HG03060 (cell line): ENCODE measurements at regions not wholly inside any gene's neighbourhood (a gene's known extent, or its start where the extent isn't known, plus 50 kb on each side); places are given as distances from the start of the nearest gene placed in this dataset.

Experiments used
- ATAC-seq: cut with Tn5 transposase; IDR thresholded peaks from one replicate; pipeline ENCODE4 v1.9.1; 2021; ENCODE audit warnings: low read depth, moderate number of reproducible peaks; ENCODE audit not compliant: unreplicated experiment

- no peak for ATAC-seq
Observed at GRCh38 chr20:40497899-40498691, 190.9 kb downstream of the MAFB start.

DNA sequence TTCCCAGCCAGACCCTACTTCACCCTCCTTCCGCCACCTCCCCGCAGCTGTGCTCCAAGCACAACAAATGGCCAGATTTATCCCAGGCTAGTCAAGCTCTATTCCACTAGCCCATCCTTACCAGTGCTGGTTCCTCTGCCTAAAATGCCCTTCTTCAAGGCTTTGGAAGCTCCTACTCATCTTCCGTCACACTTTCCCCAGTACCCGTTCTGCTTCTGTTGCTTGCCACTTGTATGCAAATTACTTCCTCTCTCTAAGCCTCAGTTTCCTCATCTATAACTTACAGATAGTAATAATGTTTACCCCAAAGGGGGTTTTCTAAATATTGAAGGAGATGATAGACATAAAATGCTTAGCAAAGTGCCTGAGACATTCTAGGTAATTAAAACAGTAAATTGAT is 193.1 kb downstream of the MAFB start:
- ATAC-seq: no peak

DNA sequence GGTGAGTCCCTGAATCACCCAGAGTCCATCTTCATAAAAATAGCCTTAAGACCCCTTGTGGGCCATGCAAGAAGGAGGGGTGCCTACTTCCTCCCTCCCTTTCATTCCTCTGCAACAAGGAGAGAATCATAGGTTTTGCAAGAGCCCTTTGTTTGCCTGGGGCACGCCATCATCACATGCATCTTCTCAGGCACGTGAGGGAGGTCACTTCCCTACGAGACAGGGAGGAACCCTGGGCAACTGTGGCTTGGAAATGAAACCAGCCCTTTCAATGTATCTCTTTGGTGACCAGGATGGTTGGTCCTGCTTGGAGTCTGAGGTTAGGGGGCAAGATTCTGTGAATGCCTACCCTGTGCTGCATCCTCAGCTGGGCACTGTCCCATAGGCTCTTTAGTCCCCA is 194.8 kb downstream of the MAFB start:
- no peak for ATAC-seq

DNA sequence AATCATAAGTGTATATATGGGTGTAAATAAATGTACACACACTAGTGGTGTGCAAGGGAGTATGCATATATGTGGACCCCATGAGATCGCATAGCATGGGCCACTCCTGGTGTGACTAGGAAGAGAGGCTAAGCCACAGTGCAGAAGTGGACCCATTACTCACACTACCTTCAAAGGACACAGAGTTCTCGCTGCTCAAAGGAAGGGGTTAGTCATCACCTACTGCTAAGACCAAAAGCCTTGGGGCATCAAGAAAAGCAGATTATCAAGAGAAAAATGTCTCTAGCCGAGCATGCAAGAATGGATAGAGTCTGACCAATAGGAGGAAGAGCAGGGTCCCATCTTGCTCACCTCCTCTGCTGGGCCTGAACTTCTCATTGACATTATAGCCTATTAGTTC is 195.5 kb downstream of the MAFB start:
- ATAC-seq: no peak

- ATAC-seq: no peak
Observed at GRCh38 chr20:40493071-40493470, 196.0 kb downstream of the MAFB start.

GRCh38 chr20:40491009-40491590 is 197.9 kb downstream of the MAFB start:
- ATAC-seq: no peak

- no peak for ATAC-seq
Observed at GRCh38 chr20:40489886-40490285, 199.2 kb downstream of the MAFB start.

GRCh38 chr20:40488401-40488800 is 200.6 kb downstream of the MAFB start:
- no peak for ATAC-seq

- no peak for ATAC-seq
Observed at GRCh38 chr20:40486297-40486696, 202.7 kb downstream of the MAFB start.

GRCh38 chr20:40481743-40482458 is 207.1 kb downstream of the MAFB start:
- no peak for ATAC-seq

- ATAC-seq: no peak
Observed at GRCh38 chr20:40481337-40481736, 207.7 kb downstream of the MAFB start.

DNA sequence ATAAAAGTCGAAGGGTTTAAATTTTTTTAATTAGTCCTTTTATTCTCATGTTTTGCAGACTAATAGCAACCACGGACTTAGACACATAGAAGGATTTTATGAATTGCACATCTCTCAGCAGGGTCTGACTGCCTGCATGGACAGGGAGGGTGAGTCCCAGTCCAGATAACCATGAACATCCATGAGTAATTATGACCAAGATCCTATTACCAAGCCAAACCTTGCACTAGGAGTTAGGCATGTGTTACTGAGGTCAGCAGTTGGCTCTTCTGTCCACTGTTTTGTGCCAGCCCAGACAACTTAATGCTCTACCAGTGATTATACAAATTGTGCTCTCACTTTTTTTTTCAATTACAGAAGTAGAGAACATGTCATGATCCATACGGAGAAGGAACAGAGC is 211.2 kb downstream of the MAFB start:
- ATAC-seq: no peak

- no peak for ATAC-seq
Observed at GRCh38 chr20:40476461-40476860, 212.6 kb downstream of the MAFB start.

GRCh38 chr20:40472905-40473304 is 216.1 kb downstream of the MAFB start:
- no peak for ATAC-seq

DNA sequence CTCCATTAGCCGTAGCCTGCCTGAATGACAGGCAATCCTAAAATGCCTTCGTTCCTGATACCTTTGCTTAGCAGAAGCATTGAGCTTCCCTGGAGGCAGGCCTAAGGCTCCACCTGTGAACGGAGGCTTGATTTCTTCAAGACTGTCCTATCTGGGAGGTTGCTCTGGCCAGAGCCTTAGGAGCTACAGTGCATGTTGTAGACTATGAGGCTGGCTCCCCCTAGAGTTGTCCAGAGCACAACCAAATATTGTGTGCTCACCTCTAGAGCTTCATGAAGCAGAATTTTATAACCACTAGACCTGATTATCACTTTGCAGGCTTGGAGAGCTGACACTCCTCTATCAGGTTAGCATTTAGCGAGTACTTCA is 217.8 kb downstream of the MAFB start:
- no peak for ATAC-seq

DNA sequence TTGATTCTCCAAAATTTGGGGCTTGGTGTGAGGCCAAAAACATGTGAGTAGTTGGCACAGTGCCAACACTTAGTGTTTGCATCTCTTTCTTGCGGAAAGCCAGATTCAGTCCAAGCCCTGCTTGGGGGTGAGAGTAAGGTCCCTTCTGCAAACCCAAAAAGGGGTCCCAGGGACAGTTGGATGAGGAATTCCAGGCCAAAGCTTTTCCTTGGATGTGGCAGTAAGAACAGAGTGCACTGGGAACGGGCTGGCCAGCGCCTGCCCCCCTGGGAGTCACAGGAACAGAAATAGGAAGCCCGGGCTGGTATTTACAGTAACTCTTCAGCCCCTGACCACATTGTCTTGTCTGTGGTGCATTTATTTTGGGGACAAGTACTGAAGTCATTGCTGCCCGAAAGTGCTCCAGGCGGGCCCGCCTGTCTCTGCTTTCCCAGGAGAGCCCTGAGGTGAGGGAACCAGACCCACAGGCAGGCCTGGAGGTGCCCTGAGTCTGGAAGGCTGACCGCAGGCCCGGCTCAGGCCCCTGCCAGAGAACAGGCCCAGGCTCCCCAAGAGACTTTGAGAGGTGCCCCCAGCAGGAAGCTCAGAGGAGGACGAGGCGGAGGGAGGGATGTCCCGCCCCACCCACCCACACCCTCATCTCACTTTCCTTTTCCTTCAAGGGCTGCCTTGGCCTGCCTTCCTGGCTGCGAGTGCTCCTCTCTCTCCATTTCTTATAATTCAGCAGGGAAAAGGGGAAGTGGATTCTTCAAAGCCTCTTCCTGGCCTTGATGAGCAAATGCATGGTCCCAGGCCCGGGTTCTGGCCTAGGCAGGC is 218.4 kb downstream of the MAFB start:
- no peak for ATAC-seq

- ATAC-seq: no peak
Observed at GRCh38 chr20:40468759-40469158, 220.3 kb downstream of the MAFB start.

DNA sequence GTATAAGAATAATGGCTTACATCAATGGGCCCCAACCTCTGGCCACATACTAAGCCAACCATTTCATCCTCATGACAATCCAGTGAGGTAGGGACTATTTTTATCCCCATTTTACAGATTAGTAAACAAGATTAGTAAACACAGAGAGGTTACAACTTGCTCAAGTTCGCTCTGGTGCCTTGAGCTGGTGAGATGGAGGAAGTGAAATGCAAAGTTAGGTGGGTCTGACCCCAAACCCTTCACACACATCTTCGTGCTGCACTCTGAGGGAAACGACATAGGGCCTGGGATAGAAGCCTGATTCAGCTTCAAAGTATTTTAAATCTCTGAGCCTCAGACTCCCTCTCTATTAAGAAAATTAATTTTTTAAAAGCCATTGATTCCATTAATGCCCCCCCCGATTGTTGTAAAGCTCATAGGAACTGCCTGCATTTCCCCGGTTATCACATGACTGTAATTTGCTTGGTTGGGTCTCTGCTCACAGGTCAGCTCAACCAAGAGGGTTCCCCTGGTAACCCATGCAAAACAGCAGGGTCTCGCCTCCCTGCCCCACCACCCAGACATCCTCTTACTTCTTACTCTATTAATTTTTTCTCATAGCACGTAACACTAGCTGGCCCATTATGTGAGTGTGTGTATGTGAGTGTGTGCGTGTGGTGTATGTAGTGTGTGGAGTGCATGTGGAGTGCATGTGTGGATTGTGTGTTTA is 221.2 kb downstream of the MAFB start:
- no peak for ATAC-seq

- no peak for ATAC-seq
Observed at GRCh38 chr20:40467067-40467466, 222.0 kb downstream of the MAFB start.

DNA sequence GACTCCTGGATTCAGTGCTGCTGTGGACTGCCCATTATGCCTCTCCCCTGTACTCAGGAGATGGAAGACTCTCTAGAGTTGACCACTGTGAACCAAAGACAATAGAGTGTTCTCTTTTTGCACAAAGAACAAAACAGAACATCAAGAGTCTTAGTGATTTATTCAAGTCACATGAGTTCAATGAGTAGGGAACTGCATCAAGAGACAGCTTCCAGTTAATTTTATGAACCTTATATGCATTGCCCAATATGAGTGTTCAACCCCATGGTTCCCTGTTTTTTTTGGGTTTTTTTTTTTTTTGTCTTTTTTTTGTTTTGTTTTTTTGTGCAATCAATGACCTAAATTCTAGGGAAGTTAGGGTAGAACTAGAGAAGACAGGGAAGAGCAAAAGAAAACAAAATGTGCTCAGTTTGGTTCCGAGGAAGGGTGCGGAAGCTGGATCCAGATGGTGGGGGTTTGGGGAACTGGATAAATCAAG is 224.3 kb downstream of the MAFB start:
- ATAC-seq: no peak
